ENCODE measurements at regions not wholly inside any gene's neighbourhood (a gene's known extent, or its start where the extent isn't known, plus 50 kb on each side); places are given as distances from the start of the nearest gene placed in this dataset.

DNA sequence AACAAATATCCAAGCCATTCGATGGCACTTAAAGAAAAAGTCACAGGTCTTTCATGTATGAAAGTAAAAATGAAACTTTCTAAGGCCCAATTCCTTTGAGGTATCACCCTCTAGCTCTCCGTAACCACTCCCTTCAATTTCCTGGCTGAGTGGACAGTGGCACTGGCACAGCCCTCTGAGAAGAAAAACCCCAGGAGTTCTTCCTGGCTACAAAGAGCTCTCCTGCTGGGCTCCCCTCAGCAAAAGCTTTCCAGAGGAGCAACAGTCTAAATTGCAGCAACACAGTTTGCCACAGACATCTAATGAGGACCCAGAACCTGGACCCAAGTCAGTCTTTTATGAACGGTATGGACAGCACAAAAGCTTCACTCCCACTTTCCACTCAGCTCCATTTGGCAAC, 71.8 kb downstream of the FUNDC1 start:
- ATAC-seq, result no peak

- no peak for ATAC-seq
Observed at GRCh38 chrX:44462850-44463249, 79.8 kb downstream of the FUNDC1 start.

- no peak for ATAC-seq
Observed at GRCh38 chrX:44459501-44459900, 83.2 kb downstream of the FUNDC1 start.

GRCh38 chrX:44456685-44457084, 86.0 kb downstream of the FUNDC1 start:
- no peak for ATAC-seq

DNA sequence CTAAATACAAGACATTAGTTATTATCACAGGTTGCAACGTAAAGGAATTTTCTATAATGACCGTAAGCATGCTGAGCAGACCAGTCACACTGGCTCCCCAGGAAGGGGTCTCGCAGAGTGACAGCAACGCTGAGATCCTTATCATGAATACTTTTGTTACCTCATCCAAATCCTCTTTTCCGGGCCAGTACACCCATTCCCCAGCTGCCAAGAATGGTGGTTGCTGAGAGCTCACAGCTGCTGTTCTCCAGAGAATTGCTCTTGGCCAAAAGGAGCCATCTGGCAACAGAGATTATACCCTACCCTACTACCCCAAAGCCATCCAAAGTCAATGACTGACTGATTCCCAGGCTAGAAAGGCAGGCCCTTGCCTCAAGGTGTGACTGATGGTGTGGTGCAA, 91.6 kb downstream of the FUNDC1 start:
- ATAC-seq, result no peak

- ATAC-seq, result no peak
Observed at GRCh38 chrX:44447214-44447613, 95.4 kb downstream of the FUNDC1 start.

DNA sequence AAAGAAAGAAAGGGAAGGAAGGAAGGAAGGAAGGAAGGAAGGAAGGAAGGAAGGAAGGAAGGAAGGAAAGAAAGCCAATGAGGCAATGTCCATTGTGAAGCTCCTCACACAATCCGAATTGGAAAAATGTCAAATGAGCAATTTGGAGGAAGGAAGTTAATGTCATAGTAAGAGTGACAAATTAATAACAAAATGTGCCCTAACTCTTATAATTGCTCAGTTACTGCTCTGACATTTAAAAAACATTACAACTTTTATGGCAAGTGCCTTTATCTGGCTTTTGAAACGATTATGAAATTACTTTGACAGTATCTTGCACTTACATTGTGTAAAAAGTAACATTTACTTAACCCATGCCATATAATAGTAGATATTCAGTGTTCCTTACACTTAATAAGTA, 96.5 kb upstream of the EFHC2 start:
- no peak for ATAC-seq

DNA sequence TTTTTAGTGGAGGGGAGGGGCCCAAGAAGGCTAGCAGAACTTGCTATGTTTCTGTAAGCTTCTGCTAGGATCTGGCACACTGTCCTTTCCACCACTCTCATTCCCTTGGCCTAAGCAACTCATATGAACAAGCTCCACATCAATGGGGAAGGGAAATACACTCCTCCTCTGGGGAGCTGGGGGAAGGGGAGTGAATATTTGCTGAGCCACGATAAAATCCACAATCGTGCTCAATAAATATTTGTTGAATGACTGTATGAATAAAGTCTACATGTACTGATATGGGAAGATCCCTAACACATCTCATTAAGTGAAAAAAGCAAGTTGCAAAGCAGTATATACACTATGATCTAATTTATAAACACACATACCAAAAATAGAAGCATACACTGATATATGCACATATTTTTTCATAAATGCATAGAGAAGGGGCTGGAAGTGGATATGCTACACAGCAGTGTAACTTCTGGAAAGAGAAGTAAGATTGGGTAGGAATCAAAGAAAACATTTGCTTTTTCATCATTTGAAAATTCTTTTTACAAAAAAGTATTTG, 95.8 kb upstream of the EFHC2 start:
- no peak for ATAC-seq

- ATAC-seq, result no peak
Observed at GRCh38 chrX:44435047-44435446, 91.6 kb upstream of the EFHC2 start.

GRCh38 chrX:44433556-44433955, 90.1 kb upstream of the EFHC2 start:
- no peak for ATAC-seq

- no peak for ATAC-seq
Observed at GRCh38 chrX:44432641-44433040, 89.2 kb upstream of the EFHC2 start.

GRCh38 chrX:44431194-44431593, 87.7 kb upstream of the EFHC2 start:
- no peak for ATAC-seq

- ATAC-seq, result peak in 1 of 2 donors; percentile 17
Observed at GRCh38 chrX:44428989-44429627, 85.6 kb upstream of the EFHC2 start.

- no peak for ATAC-seq
Observed at GRCh38 chrX:44422631-44423030, 79.2 kb upstream of the EFHC2 start.

DNA sequence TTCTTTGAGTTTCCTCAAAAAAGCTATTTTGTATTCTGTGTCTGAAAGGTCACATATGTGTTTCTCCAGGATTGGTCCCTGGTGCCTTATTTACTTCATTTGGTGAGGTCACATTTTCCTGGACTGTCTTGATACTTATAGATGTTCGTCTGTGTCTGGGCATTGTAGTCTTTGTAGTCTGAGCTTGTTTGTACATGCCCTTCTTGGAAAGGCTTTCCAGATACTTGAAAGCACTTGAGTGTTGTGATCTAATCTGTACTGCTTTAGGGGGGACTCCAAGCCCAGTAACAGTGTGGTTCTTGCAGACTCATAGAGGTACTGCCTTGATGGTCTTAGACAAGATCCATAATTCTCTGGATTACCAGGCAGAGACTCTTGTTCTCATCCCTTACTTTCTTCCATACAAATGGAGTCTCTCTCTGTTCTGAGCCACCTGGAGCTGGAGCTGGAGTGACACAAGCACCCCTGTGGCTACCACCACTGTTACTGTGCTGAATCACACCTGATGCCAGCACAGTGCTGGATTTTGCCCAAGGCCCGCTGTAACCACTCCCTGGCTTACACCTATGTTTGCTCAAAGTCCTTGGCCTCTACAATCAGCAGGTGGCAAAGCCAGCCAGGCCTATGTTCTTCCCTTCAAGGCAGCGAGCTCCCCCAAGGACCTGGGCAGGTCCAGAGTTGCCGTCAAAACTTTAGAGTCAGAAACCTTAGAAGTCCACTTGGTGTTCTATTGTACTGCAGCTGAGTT, 72.3 kb upstream of the EFHC2 start:
- no peak for ATAC-seq

DNA sequence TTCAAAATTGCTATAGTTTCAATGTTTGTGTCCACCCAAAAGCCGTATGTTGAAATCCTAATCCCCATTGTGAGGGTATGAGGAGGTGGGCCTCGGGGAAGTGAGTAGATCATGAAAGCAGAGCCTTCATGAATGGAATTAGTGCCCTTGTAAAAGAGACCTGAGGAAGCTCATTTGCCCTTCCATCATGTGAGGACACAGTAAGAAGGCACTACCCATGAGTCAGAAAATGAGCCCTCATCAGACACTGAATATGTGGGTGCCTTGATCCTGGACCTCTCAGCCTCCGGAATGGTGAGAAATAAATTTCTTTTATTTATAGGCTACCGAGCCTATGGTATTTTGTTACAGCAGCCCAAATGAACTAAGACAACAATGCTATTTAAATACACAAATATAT, 57.7 kb upstream of the EFHC2 start:
- no peak for ATAC-seq

DNA sequence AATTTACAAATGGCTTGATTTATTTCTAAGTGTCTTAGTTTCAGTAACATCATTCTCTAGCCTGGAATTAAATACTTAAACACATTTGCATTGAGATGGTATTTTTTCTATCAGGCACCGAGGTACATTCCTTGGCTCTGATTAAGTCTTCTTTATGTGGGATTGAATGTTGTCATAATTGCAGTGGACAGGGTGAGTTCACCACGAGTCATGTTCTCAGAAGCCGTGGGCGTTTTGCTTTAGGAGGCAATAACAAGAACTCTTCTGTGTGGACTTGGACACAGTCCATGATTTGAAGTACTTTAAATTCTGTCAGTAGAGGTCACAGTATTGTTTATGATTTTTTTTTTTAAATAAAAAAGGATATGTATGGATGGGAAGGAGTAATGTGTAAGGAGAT, 57.1 kb upstream of the EFHC2 start:
- peak in 1 of 2 donors; percentile 10 for ATAC-seq

GRCh38 chrX:44400161-44400560, 56.7 kb upstream of the EFHC2 start:
- no peak for ATAC-seq
